ENCODE measurements at regions not wholly inside any gene's neighbourhood (a gene's known extent, or its start where the extent isn't known, plus 50 kb on each side); places are given as distances from the start of the nearest gene placed in this dataset.

- H3K4me3 ChIP-seq (ENCODE audit: control insufficient read depth, low read depth, low read length) = no peak overlapping the region
- no peak for TF ChIP-seq CTCF (conservative IDR thresholded peaks at IDR 0.05; ENCODE audit: control insufficient read depth, insufficient read depth, low read depth, low read length)
- DNase-seq (ENCODE audit: low read depth) = no peak
These were observed 1098.9 kb upstream of the CHAC2 start for GRCh38 chr2:52668724-52669123.

GRCh38 chr2:52659546-52659945 lies 1108.1 kb upstream of the CHAC2 start:
- TF ChIP-seq CTCF (conservative IDR thresholded peaks at IDR 0.05; ENCODE audit: control insufficient read depth, insufficient read depth, low read depth, low read length) = no peak
- DNase-seq (ENCODE audit: low read depth) = no peak
- no peak overlapping the region for H3K4me3 ChIP-seq (ENCODE audit: control insufficient read depth, low read depth, low read length)

- DNase-seq (ENCODE audit: low read depth) = peak; percentile 77
- no peak for TF ChIP-seq CTCF (conservative IDR thresholded peaks at IDR 0.05; ENCODE audit: control insufficient read depth, insufficient read depth, low read depth, low read length)
These were observed 1109.0 kb upstream of the CHAC2 start for GRCh38 chr2:52658598-52658997.

GRCh38 chr2:52639692-52640091 lies 1127.9 kb upstream of the CHAC2 start:
- DNase-seq (ENCODE audit: low read depth) = no peak

More at GRCh38 chr2:52658598-52658997, 1109.0 kb upstream of the CHAC2 start:
- no peak overlapping the region for H3K4me3 ChIP-seq (ENCODE audit: control insufficient read depth, low read depth, low read length)

GRCh38 chr2:52632543-52632942 lies 1135.1 kb upstream of the CHAC2 start:
- no peak for DNase-seq (ENCODE audit: low read depth)
- no peak for TF ChIP-seq CTCF (conservative IDR thresholded peaks at IDR 0.05; ENCODE audit: control insufficient read depth, insufficient read depth, low read depth, low read length)
- H3K4me3 ChIP-seq (ENCODE audit: control insufficient read depth, low read depth, low read length) = no peak overlapping the region

More at GRCh38 chr2:52639692-52640091, 1127.9 kb upstream of the CHAC2 start:
- no peak for TF ChIP-seq CTCF (conservative IDR thresholded peaks at IDR 0.05; ENCODE audit: control insufficient read depth, insufficient read depth, low read depth, low read length)
- H3K4me3 ChIP-seq (ENCODE audit: control insufficient read depth, low read depth, low read length) = no peak overlapping the region

GRCh38 chr2:52629944-52630343 lies 1137.7 kb upstream of the CHAC2 start:
- H3K4me3 ChIP-seq (ENCODE audit: control insufficient read depth, low read depth, low read length) = no peak overlapping the region
- TF ChIP-seq CTCF (conservative IDR thresholded peaks at IDR 0.05; ENCODE audit: control insufficient read depth, insufficient read depth, low read depth, low read length) = no peak
- DNase-seq (ENCODE audit: low read depth) = no peak

GRCh38 chr2:52629531-52629930 lies 1138.1 kb upstream of the CHAC2 start:
- no peak overlapping the region for H3K4me3 ChIP-seq (ENCODE audit: control insufficient read depth, low read depth, low read length)
- TF ChIP-seq CTCF (conservative IDR thresholded peaks at IDR 0.05; ENCODE audit: control insufficient read depth, insufficient read depth, low read depth, low read length) = no peak
- no peak for DNase-seq (ENCODE audit: low read depth)
